NB4 (cell line): ENCODE measurements at regions not wholly inside any gene's neighbourhood (a gene's known extent, or its start where the extent isn't known, plus 50 kb on each side); places are given as distances from the start of the nearest gene placed in this dataset.

Experiments
- DNase-seq: peaks from one replicate; pipeline ENCODE4 v3.0.0; 2010; ENCODE audit warnings: low read depth
- H3K4me3 ChIP-seq: one replicate; pipeline ENCODE4 v1.5.1; 2011; ENCODE audit warnings: mild to moderate bottlenecking, low read depth, low read length, moderate library complexity
- CTCF ChIP-seq: IDR thresholded peaks from one replicate; pipeline ENCODE4 v1.5.1; 2012; ENCODE audit warnings: low read depth, low read length
- MAX ChIP-seq: IDR thresholded peaks from 2 replicates; pipeline ENCODE4 v1.6.1; 2011; ENCODE audit warnings: low read depth, low read length
- MYC ChIP-seq: IDR thresholded peaks from 2 replicates; pipeline ENCODE4 v1.6.1; 2011; ENCODE audit warnings: low read depth, low read length
- POLR2A ChIP-seq: IDR thresholded peaks from 2 replicates; pipeline ENCODE4 v1.6.1; 2011; ENCODE audit warnings: mild to moderate bottlenecking; ENCODE audit not compliant: insufficient read length; ENCODE audit errors: extremely low read depth

GRCh38 chr3:3403700-3404099, 224.2 kb upstream of the CRBN start:
- TF ChIP-seq CTCF (no peak), MAX (no peak), MYC (no peak), POLR2A (no peak)
- DNase-seq, result no peak

GRCh38 chr3:3392946-3393345, 213.5 kb upstream of the CRBN start:
- no peak for TF ChIP-seq MYC
- TF ChIP-seq MAX, result no peak
- TF ChIP-seq CTCF, result no peak
- no peak for TF ChIP-seq POLR2A

More at GRCh38 chr3:3403700-3404099, 224.2 kb upstream of the CRBN start:
- H3K4me3 ChIP-seq, result no peak overlapping the region

GRCh38 chr3:3383461-3383860, 204.0 kb upstream of the CRBN start:
- TF ChIP-seq MAX (no peak), CTCF (no peak), MYC (no peak), POLR2A (no peak)
- no peak overlapping the region for H3K4me3 ChIP-seq
- no peak for DNase-seq

More at GRCh38 chr3:3392946-3393345, 213.5 kb upstream of the CRBN start:
- no peak overlapping the region for H3K4me3 ChIP-seq
- no peak for DNase-seq

- no peak for TF ChIP-seq MAX
- TF ChIP-seq CTCF, result no peak
- no peak for TF ChIP-seq MYC
- TF ChIP-seq POLR2A, result no peak
- DNase-seq, result no peak
- no peak overlapping the region for H3K4me3 ChIP-seq
Observed at GRCh38 chr3:3372210-3372777, 192.8 kb upstream of the CRBN start.

DNA sequence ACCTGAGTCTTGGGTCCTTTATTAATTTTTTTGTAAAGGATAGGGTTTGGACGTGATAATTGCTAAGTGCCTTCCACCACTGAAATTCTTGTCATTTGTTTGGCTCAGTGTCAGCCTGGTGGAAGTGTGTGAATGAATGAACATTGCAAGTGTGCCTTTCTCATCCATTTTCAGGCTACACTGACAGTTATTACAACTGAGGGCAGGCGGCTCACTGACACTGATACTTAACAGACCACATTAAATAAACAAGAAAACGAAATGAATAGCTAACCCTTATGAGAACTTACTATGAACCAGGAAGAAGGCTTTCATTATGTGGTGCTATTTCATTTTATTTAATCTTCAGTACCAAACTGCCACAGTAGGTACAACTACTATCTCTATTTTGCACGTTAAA, 188.8 kb upstream of the CRBN start:
- TF ChIP-seq POLR2A (no peak), MAX (no peak), CTCF (no peak), MYC (no peak)
- H3K4me3 ChIP-seq, result no peak overlapping the region
- DNase-seq, result no peak

DNA sequence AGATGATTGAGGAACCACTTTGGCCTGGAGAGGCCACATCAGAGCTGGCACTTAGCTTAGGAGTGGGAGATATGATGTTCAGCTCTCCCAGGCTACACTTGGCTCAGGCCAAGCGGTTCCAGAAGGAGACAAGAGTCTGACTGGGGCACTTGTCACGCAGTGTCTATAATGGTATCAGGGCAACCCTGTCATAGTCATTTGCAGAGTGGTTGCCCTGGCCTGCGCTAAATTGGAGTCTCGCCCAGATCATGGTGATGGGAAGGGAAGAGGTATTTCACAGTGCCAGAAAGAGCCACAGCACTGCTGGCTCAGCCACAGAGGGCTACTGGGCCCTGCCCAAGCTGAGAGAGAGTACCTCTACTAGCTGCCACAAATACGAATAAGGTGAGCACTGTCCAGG, 186.9 kb upstream of the CRBN start:
- H3K4me3 ChIP-seq, result no peak overlapping the region
- TF ChIP-seq MYC (no peak), POLR2A (no peak), MAX (no peak), CTCF (no peak)
- DNase-seq, result no peak
